Calu3 (cell line): ENCODE measurements at regions not wholly inside any gene's neighbourhood (a gene's known extent, or its start where the extent isn't known, plus 50 kb on each side); places are given as distances from the start of the nearest gene placed in this dataset.

Experiments used
- BruUV-seq: library from RNA; stranded (reverse); fragments of 400-500 nt; replicated peaks from 2 replicates; lab custom pipeline; 2021; lab: Mats Ljungman, UMichigan
- CTCF ChIA-PET: fragments of 300-600 bp; sonication (Branson Sonifier 250); formaldehyde crosslinking; loops from one replicate; lab custom pipeline; 2022; ENCODE audit warnings: antibody characterized with exemption; lab: Charles Lee
- DNase-seq: peaks from one replicate; pipeline ENCODE4 v3.0.0; 2022
- H3K27ac Mint-ChIP-seq: one replicate; pipeline ENCODE4 v1.8.0; 2022; ENCODE audit warnings: mixed read lengths; ENCODE audit not compliant: unreplicated experiment
- H3K27me3 Mint-ChIP-seq: one replicate; pipeline ENCODE4 v1.8.0; 2022; ENCODE audit warnings: mixed read lengths; ENCODE audit not compliant: unreplicated experiment
- H3K36me3 Mint-ChIP-seq: one replicate; pipeline ENCODE4 v1.8.0; 2022; ENCODE audit warnings: mild to moderate bottlenecking, moderate library complexity, mixed read lengths; ENCODE audit not compliant: insufficient read depth, unreplicated experiment
- H3K4me1 Mint-ChIP-seq: one replicate; pipeline ENCODE4 v1.8.0; 2022; ENCODE audit warnings: mild to moderate bottlenecking, low read depth, mixed read lengths; ENCODE audit not compliant: unreplicated experiment
- H3K4me3 Mint-ChIP-seq: one replicate; pipeline ENCODE4 v1.8.0; 2022; ENCODE audit warnings: mild to moderate bottlenecking, low read depth, moderate library complexity, mixed read lengths; ENCODE audit not compliant: unreplicated experiment
- H3K9me3 Mint-ChIP-seq: one replicate; pipeline ENCODE4 v1.8.0; 2022; ENCODE audit warnings: low read depth, mixed read lengths; ENCODE audit not compliant: unreplicated experiment
- intact Hi-C: fragments of 100-400 bp; cut with micrococcal nuclease; formaldehyde crosslinking; loops from one replicate; pipeline ENCODE4 v1.10.0; 2022; ENCODE audit not compliant: unreplicated experiment
- TF ChIP-seq, protein P1 (sequence below): fragments of 200-600 bp; IDR thresholded peaks from one replicate; pipeline ENCODE4 v1.8.0; 2022; ENCODE audit warnings: antibody characterized with exemption; ENCODE audit not compliant: unreplicated experiment

DNA sequence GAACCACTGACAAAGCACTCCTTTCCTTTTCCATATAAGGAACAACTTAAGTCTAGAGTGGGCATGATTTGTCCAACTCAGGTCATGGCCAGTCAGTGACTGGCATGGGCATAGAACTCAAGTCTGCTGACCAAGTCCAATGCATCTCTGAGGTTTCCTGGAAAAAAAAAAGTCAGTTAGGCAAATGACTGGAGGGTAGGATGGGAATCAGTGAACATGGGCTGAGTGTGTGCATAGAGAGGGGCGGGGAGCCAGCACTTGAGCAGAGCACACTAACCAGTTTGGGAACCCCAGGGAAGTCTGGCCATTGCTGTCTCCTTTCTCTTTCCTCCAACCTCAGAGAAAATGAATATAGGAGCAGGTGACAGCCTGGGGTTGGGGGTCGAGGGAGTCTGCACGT is 53.6 kb upstream of the FMOD start:
- Mint-ChIP-seq H3K9me3 (no peaks in the 10 kb centered on the region), H3K36me3 (no peaks in the 10 kb centered on the region), H3K27ac (no peak overlapping the region), H3K4me1 (no peaks in the 10 kb centered on the region), H3K4me3 (no peak overlapping the region), H3K27me3 (peaks cover 87% of the 10 kb centered on the region)
- TF ChIP-seq, protein P1, sequence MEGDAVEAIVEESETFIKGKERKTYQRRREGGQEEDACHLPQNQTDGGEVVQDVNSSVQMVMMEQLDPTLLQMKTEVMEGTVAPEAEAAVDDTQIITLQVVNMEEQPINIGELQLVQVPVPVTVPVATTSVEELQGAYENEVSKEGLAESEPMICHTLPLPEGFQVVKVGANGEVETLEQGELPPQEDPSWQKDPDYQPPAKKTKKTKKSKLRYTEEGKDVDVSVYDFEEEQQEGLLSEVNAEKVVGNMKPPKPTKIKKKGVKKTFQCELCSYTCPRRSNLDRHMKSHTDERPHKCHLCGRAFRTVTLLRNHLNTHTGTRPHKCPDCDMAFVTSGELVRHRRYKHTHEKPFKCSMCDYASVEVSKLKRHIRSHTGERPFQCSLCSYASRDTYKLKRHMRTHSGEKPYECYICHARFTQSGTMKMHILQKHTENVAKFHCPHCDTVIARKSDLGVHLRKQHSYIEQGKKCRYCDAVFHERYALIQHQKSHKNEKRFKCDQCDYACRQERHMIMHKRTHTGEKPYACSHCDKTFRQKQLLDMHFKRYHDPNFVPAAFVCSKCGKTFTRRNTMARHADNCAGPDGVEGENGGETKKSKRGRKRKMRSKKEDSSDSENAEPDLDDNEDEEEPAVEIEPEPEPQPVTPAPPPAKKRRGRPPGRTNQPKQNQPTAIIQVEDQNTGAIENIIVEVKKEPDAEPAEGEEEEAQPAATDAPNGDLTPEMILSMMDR: no peak
- DNase-seq: no peak
- intact Hi-C loops: no loop called here
- no TSS peak for BruUV-seq
- CTCF ChIA-PET: no interaction called here

DNA sequence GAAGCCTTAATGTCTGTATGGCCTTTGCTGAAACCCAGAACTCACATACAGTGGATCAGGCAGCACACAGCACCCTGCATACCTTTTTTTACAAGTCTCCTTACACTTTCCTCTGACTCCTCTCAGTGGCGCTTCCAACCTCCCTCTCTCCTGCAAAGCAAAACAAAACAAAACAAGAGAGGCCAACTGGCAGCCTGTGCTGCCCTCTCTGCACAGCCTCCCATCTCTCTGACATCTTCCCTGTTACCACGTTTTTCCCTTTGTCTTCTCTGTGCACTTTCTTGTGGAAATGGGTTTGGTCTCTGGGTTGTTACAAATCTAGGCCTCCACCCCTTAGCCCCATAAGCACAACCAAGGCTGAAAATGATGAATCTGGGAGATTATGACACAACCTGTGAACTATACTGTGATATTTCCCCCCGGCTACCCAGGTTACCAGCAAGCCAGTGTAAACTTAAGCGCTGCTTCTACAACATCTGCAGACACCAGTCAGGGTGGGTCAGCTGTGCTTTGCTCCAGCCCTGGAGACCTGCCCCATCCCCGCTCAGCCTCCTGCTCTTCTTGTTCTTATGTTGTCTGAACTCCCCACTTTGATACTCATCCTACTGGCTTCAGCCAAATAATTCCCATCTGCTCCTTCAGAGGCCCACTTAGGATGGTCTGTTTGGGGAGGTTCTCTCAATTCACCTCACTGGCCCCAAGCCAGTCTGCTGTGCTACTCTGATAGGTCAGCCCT is 54.9 kb upstream of the FMOD start:
- intact Hi-C loops: no loop called here
- H3K4me1 Mint-ChIP-seq: no peaks in the 10 kb centered on the region
- CTCF ChIA-PET: no interaction called here
- peaks cover 3% of the 10 kb centered on the region for H3K9me3 Mint-ChIP-seq
- no peak for DNase-seq
- no TSS peak for BruUV-seq
- no peaks in the 10 kb centered on the region for H3K36me3 Mint-ChIP-seq
- H3K27me3 Mint-ChIP-seq: peaks cover 97% of the 10 kb centered on the region
- no peak overlapping the region for H3K27ac Mint-ChIP-seq
- no peak overlapping the region for H3K4me3 Mint-ChIP-seq
- TF ChIP-seq, protein P1: no peak

DNA sequence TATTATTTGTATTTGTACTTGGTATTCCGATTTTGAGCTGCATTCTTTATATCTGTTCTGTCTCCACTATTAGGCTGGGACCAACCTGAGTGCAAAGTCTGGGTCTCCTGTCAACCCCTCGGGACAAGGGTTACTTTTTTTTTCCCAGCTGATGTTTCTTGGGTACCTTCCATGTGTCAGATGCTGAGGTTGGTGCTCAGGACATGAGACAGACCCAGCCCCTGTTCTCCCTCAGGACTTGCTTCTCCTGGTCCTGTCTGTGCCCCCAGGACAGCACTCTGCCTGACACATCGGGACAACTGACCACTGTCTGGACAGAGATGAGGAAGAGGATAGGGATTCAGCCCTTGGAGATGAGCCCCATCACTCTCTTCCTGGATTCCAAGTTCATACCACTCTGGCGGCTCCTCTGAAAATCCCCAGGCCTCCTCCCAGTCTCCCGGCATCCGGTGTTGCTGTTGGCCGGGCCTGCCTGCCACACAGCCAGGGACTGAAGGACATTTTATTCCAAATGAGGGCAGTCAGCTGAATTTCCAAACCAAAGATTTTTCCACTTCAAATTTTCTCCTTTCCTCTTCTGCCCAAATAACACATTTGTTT is 55.6 kb upstream of the FMOD start:
- no peaks in the 10 kb centered on the region for H3K4me1 Mint-ChIP-seq

DNA sequence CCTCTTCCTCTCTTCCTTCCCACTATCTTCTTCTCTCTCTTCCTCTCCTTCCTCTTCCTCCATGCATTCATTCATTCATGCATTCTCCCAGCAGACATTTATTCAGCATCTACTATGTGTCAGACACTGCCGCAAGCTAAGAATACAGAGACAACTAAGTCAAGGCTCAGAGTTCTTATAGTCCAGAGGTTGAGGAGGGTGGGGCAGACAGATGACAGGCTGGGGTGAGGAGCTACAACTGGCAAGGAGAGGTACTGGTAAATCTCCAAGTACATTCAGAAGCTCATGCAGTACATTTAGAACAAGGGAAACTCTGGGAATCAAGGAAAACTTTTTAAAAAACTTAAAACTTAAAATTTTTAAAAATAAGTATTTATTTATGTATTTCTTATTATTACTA is 56.4 kb upstream of the FMOD start:
- CTCF ChIA-PET: no interaction called here
- intact Hi-C loops: no loop called here
- BruUV-seq: no TSS peak
- Mint-ChIP-seq H3K36me3 (no peaks in the 10 kb centered on the region), H3K4me1 (no peaks in the 10 kb centered on the region), H3K27ac (no peak overlapping the region), H3K9me3 (peaks cover 3% of the 10 kb centered on the region), H3K27me3 (peaks cover 96% of the 10 kb centered on the region), H3K4me3 (no peak overlapping the region)
- TF ChIP-seq, protein P1: no peak
- DNase-seq: no peak

More for the DNA sequence above, 55.6 kb upstream of the FMOD start:
- Mint-ChIP-seq H3K36me3 (no peaks in the 10 kb centered on the region), H3K27me3 (peaks cover 97% of the 10 kb centered on the region), H3K4me3 (no peak overlapping the region), H3K27ac (no peak overlapping the region), H3K9me3 (peaks cover 3% of the 10 kb centered on the region)
- intact Hi-C loops: no loop called here
- TF ChIP-seq, protein P1: no peak
- BruUV-seq: no TSS peak
- DNase-seq: no peak
- CTCF ChIA-PET: no interaction called here
